Amniotic epithelial cell (primary cell): ENCODE measurements at regions not wholly inside any gene's neighbourhood (a gene's known extent, or its start where the extent isn't known, plus 50 kb on each side); places are given as distances from the start of the nearest gene placed in this dataset.

ENCODE experiments used
- DNase-seq: peaks from one replicate; pipeline ENCODE4 v3.0.0-alpha.2; 2010; ENCODE audit warnings: low read depth

GRCh38 chr2:52934323-52934898 is 833.2 kb upstream of the CHAC2 start:
- DNase-seq = no peak

- DNase-seq = no peak
Observed at GRCh38 chr2:52933878-52934277, 833.7 kb upstream of the CHAC2 start.

- no peak for DNase-seq
Observed at GRCh38 chr2:52931660-52932059, 835.9 kb upstream of the CHAC2 start.

GRCh38 chr2:52929412-52929811 is 838.2 kb upstream of the CHAC2 start:
- no peak for DNase-seq

GRCh38 chr2:52919673-52920072 is 847.9 kb upstream of the CHAC2 start:
- no peak for DNase-seq

DNA sequence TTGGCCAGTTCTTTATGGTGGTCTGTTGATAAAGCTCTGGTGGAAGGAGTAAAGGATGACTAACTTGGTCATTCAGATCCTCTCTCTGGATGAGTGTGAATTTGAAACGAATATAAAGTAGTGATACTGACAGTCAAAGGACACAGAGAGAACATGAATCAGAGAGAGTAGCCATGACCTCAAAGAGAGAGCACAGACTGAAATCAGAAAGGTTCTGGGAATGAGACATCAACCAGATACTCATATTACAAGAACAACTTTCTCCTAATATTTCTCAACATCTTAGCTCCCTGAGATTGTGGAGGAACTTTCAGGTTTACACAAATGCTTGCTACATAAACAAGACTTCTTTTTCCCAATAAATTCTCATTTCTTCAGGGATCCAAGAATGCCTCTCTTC is 849.1 kb upstream of the CHAC2 start:
- DNase-seq = peak; percentile 73

GRCh38 chr2:52916981-52917380 is 850.6 kb upstream of the CHAC2 start:
- DNase-seq = no peak

GRCh38 chr2:52904355-52904891 is 863.2 kb upstream of the CHAC2 start:
- DNase-seq = peak; percentile 1

- no peak for DNase-seq
Observed at GRCh38 chr2:52897511-52898044, 870.0 kb upstream of the CHAC2 start.

DNA sequence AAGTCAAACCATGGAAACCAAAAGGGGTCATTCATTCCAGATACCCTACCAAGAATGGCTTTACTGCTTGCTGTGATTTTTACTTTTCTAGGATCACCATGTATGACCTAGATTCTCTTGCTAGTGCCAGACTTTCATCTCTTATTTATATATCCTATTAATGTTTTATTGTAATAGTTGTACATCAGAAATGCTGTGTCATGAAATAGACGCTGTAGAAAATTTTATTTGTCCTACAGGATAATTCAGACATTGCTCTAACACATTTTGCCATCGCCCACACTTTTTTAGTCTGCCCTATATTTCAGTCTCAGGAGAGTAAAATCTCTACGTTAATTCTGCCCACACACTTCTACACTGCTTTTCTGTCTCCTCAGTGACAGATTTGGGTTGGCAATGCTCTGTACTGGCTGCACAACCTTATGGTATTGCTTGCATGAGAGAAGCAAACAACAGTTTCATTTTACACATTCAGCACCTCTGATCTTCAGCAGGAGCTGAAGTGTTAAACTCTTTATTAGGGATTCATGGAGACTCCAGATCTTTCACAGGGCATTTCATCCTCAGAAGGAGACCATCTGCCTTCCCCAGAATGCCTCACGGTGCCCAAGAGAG is 871.8 kb upstream of the CHAC2 start:
- no peak for DNase-seq

GRCh38 chr2:52886556-52886955 is 881.0 kb upstream of the CHAC2 start:
- DNase-seq = no peak

GRCh38 chr2:52884761-52885352 is 882.7 kb upstream of the CHAC2 start:
- no peak for DNase-seq

GRCh38 chr2:52882974-52883373 is 884.6 kb upstream of the CHAC2 start:
- no peak for DNase-seq

GRCh38 chr2:52881606-52882005 is 886.0 kb upstream of the CHAC2 start:
- no peak for DNase-seq

DNA sequence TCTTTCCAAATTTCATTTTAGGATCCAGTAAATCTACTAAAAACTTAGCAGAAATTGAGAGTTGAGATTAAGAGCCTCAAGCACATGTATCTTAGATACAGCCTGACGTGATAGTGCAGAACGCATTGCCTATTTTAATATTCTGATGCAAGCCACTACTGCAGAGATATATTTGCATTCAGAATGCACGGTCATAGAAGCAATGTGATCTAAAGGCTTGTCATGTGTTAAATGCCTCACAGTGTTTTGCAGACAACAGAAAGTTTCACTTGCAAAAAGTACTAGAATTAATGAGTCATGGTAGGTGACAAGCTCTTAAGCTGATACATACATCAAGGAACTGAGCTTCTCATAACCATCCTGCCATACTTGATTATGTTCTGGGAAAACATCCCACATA is 886.7 kb upstream of the CHAC2 start:
- no peak for DNase-seq

GRCh38 chr2:52879561-52879960 is 888.0 kb upstream of the CHAC2 start:
- no peak for DNase-seq

DNA sequence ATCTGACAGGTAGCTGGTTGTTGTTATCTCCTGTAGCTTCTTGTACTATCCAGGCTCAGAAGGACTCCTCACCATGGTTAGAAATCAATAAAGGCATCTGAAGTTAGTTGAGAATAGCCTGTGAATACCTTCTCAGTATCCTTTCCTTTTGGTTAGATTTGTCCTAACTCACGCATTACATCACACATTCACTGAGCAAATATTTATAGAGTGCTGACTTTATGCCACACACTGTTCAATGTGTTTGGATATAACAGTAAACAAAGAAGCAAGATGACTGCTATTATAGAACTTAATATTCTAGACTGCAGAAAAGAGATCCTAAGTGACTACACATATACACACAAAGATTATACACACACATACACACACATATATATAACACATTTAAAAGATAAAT is 889.9 kb upstream of the CHAC2 start:
- no peak for DNase-seq

DNA sequence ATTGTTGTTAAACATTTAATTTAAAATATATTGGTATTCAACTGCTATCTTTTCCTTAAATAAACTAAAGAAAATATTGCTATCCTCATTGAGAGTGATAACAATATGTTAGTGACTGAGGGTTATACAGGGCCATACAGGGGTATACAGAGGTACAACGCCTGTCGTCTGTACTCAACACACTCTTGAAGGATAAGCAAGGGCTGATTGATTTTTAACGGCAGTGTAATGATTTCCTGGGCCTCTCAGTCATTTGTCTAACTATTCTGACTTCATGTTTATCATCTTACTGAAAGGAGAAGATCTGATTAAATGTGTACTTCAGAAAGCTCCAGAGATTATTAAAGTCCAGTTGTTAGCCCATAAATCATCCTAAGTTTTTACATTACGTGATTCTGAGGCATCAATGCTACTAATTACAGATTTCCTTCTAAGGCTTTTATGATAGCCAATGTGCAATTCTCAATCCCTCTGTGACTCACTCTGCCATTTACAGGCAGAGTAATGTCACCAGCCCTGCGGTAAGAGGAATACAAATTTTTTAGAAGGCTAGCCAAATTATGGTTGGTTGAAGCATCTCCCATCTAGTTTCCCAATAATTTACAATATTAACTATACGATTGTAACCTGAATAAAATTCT is 893.0 kb upstream of the CHAC2 start:
- DNase-seq = no peak

DNA sequence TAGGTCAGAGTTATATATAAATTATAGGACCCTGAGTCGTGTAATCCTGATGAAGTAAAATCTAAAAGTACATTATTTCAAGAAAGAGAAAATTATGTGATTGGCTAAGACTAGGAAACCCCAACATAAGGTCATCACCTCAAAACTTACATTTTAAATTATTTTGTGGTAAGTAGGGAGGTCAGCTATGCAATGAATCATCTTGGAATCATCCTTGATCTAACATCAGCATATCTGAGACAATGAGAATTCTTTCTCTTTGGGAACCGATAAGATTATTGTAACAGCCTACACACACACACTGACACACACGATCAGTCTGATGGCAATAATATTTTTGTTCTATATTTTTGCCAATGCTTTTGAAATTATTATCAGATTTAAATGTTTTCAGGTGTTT is 904.8 kb upstream of the CHAC2 start:
- DNase-seq = peak; percentile 77

DNA sequence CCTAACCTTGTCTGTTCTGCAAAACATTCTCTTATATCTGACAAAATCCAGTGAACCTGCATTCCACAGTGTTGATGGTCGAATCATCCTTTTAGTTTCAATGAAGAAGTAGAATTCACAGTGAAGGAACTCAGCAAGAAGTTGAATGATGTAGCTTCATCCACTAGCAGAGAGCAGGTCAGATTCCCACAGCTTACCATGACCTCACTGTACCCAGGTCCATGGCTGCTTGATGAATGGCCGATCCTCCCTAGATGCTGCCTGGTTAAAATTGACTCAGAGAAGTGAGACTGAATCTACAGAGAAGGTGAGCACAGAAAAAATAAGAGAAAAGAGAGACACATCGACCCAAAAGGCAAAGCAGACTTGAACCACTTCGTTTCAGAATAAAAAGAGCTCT is 906.0 kb upstream of the CHAC2 start:
- DNase-seq = peak; percentile 74

GRCh38 chr2:52859065-52859464 is 908.5 kb upstream of the CHAC2 start:
- no peak for DNase-seq

DNA sequence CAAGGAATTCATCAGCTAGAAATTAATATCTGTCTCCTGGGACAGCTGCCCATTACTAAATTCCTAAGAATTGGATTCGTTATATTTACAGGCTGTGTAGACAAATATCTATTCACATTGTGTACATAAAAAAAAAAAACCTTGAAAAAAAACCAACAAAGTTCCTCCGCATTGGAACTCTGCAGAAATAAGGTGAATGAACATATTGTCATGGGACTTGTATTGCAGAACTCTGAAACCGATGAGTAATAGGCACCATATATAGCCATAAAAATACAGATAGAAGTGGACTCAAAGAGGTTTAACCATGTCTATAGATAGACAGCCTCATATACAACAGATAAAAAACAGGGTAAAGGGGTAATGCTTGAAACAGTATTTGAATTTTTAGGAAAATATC is 909.9 kb upstream of the CHAC2 start:
- DNase-seq = no peak

DNA sequence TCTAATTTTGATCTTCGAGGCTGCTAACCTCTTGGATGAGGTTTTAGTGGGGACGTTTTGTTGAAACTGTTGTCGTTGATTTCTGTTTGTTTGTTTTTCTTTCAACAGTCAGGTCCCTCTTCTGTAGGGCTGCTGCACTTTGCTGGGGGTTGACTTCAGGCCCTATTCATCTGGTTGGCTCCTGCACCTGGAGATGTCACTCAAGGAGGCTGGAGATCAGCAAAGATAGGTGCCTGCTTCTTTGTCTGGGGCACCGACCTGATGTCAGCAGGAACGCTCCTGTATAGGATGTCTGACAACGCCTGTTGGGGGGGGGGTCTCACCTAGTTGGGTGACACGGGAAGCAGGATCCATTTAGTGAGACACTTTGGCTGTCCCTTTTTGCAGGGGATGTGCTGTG is 915.6 kb upstream of the CHAC2 start:
- no peak for DNase-seq
